ENCODE measurements at regions not wholly inside any gene's neighbourhood (a gene's known extent, or its start where the extent isn't known, plus 50 kb on each side); places are given as distances from the start of the nearest gene placed in this dataset.

DNA sequence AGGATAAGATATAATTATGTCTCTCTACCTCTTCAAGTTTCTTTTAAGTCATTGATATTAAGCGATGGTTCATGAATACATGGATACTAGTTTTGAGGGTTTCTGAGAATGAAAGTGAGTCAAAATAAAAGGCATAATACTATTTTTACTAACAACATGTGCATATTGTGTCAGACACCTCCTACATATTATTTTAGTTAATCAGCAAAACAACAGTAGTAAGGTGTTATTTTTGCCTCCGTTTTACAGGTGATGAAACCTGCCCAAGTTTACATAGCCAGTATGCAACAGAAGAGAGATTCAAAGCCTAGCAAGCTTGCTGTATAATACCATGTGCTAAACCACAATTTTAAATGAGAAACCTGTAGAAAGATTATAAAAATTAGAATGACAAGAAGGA lies 544.1 kb downstream of the EPHA5 start:
- DNase-seq (ENCODE audit: low read depth), result no peak

DNA sequence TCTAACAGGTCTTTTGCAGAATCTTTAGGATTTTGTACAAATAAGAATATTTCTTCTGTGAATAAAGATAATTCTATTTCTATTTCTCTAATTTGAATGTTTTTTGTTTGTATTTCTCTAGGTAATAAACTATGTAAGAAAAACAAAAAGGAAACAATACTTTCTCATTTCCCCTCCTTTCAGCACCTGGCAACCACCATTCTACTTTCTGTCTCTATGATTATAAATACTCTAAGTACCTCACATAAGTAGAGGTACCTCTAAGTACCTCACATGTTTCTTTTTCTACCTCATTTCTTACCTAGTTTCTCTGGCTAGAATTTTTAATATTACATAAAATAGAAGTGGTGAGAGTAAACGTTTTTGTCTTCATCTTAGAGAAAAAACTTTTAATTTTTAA lies 550.0 kb downstream of the EPHA5 start:
- DNase-seq (ENCODE audit: low read depth), result no peak

DNA sequence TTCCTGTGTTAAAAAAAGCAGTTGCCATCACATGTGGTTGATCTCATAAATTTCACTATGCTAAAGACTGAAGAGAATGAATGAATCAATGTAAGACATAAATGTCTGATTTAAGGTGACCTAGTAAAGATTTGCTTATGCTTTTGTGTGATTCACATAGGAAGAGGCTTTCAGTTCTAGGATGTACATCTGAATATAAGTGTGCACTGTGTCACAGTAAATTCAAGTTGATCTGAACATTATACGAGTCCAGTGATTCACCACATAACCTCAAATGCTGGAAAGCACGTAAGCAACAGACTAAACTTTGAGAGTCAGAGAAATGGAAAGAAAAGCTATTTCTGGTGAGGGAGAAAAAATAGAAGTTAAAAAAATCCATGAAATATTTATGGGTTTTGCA lies 567.9 kb downstream of the EPHA5 start:
- no peak for DNase-seq (ENCODE audit: low read depth)

DNA sequence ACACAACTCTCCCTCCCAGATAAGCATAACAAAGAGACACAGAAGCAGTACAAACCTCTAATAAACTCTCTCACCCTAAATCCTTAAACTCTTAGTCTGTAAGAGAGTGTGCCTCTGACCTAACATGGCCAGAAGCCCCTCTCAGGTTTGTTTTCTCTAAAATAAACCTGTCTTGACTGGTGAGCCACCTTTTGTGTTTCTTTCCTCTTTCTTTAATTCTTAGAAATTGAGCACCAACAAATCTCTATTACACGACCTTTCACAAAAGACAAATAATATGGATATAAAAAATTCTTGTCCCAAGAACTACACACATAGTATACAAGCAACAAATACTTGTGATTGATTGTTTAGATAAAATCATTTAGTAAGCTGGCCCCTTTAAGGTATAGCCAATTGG lies 573.7 kb downstream of the EPHA5 start:
- DNase-seq (ENCODE audit: low read depth), result no peak

DNA sequence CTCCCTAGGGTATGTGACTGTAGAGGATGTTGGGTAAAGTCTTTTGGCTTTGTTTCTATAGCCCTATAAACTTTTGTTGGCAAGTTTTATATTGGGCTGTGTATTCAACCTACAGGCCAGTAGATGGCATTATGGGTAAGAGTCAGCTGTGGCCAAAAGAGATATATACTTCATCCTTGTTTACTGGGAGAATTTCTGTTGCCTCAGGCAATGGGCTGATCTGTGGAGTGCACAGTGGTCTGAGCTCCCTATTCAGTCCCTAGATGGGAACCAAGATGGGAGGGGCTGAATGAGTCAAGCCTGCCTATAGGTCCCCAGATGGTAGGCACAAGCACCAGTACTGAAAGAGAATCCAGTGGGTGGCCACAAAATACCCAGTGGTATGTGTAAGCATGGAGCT lies 580.6 kb downstream of the EPHA5 start:
- DNase-seq (ENCODE audit: low read depth), result no peak

DNA sequence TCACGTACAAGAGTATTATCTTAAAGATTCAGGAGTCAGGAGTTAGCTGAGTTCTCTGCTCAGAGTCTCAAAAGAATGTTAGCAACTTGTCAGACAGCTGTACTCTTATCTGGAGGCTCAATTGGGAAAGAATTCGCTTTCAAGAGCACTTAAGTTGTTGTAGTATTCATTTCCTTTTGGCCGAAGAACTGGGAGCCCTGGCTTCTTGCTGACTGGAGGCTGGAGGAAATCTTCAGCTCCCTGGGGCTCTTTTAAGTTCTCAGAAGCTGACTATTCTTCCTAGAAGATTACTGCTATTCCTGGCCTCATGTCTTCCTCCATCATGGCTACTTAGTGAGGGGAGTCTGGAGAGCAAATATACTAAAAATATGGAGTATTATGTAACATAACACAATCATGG lies 587.2 kb downstream of the EPHA5 start:
- no peak for DNase-seq (ENCODE audit: low read depth)

DNA sequence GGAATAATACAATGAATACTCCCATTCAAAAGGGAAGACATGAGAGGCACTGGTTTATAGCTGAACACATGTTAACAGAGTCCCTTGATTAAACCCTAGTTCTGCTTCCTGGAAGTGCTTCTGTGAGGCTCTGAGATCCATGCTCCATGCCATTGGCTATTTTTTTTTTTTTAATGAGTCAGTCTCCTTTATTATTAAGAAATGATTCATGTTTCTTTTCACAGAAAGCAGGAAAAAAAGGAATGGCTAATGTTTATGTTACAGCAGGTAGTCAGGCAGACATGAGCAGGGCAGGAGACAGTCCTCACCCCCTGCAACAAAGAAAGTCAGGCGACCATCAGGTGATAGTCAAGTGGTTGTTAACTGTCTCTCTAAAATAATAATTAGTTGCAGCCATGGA lies 598.7 kb downstream of the EPHA5 start:
- DNase-seq (ENCODE audit: low read depth), result peak; percentile 7

DNA sequence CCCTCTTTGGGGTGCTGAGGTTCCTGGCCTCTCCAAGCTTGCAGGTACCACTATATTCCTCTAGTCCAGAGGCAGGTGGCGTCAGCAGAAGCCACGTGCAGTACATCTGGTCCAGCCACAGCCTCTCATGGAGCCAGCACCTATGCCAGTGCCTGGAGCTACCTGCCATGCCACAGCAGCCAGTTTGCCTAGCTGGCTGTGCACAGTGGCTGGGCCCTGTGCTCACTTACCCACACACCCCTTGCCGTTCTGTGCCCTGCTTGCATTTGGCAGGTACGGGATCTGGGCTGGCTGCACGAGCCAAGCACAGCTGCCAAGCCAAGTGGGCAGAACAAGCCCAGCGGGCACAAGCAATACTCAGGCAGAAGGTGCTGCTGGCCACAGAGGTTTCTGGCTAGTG lies 601.1 kb downstream of the EPHA5 start:
- DNase-seq (ENCODE audit: low read depth), result no peak

DNA sequence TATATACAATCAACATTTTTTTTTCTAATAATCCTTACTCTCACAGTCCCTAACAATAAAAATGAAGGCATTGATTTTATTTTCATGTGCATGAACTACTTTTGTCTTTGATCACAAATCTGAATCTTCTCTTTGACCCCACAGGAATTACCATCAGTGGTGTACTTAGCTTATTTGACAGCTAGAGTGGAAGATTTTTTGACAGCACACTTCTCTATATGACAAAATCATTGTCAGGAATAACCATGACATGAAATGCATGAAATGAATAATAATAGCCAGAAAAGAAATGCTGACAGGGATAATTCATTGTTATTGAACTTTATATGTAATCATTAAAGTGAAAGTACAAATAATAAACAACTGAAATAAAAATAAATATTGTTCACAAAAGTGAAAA lies 604.2 kb downstream of the EPHA5 start:
- no peak for DNase-seq (ENCODE audit: low read depth)

DNA sequence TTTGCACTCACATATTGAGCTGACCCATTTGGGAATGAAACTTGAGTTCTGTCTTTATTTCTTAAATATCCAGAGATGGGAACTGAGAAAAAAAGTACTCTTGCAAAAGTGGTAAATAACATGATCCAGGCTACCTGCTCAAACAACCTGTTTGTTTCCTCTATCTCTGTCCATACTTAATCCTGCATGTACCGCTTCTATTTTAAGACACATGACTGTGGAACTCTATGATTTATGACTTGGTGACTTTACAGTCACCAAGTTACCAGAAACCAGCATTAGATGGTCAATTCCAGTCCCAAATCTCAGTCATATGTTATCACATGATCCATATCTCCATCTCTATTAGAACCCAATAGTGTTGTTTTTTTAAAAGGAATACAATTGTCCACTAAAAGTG lies 606.7 kb downstream of the EPHA5 start:
- no peak for DNase-seq (ENCODE audit: low read depth)

DNA sequence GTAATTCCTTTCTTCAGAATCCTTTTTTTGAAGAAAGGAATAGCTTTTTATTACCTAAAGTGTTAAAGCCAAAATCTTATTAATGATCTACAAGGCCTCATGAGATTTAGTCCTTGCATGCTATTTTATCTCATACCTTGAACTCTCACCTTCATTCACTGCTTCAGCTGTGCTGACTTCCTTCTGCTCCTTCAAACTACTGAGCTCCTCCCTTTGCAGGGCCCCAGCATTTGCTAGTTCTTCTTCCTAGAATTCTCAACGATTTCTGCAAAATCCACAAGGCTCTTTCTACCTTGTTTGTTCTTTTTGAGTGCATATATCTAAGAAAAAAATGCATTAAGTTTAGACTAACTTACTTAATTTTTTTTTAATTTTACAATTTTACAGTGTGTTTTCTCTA lies 619.5 kb downstream of the EPHA5 start:
- DNase-seq (ENCODE audit: low read depth), result no peak

DNA sequence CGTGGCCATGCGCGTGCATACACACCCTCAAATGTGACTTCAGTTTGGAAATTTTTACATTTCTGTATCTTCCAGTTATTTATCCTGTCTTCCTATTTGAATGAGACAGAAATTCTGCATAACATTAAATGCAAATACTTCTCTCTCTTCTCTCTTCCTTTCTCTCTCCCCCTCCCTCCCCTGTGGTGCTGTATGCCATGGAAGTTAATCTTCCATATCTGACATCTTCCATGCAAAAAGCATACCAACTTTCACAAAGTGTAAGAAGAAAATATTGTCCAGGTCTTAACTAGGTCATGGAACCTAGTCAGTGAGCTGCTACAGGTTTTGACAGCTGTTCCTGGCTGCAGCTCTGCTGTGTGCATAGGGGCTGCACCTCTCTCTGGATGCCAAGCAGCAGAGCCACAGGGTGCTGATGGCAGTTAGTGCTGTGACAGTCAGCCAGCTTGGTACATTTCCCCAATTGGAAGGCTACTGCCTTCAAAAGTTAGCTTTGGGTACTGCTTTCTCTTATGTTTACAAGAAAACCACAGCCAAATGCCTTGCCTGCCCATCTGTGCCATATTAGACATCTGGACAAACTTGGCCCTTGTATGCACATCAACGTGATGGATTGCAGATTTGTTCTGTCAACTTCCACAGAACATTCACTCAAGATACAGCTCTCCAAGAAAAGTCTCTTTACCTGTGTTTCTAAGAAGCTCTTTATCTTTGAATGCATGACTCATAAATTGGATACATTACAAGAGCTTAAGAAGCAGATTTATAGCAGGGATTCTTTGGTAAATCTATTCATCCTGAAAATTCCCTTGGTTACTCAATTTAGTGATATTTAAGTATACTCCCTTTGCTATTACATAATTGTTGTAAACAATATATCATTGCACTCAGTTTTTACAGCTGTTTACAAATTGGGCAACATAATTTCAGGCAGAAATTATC lies 623.8 kb downstream of the EPHA5 start:
- peak; percentile 42 for DNase-seq (ENCODE audit: low read depth)

DNA sequence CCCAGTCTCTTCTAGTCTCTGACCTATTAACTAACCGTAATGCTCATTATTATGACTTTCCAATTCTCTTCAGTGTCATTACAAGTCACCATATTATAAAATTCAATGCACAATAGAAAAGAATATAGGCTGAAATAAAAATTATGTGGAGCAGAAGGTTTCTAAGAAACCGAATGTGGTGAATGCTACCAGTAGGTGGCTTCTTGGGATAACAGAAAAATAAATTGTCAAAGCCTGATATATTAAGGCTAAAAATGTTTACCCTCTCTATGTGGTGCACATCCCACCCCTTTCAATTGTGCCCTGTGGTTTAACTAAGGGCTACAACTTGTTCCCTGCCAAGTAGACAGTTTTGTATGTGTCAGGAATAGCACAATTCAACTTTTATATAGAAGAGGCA lies 624.6 kb upstream of the TECRL start:
- no peak for DNase-seq (ENCODE audit: low read depth)

DNA sequence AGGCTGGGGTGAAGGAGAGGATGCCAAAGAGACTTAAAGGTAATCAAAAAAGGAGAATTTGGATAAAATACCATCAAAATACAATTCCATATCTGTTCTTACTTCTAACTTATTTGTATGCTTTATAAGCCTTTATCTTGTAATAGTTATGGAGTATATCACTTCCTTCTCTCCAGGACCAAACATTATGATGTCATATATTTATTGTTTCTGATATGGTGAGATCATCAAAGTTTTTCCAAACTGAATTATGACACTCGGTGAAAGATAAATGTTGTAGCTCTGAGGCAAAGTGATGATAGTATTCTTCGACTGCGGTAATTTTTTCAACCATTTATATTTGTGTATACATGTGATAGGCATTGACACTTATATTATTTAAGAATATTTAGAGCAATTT lies 619.3 kb upstream of the TECRL start:
- DNase-seq (ENCODE audit: low read depth), result no peak

DNA sequence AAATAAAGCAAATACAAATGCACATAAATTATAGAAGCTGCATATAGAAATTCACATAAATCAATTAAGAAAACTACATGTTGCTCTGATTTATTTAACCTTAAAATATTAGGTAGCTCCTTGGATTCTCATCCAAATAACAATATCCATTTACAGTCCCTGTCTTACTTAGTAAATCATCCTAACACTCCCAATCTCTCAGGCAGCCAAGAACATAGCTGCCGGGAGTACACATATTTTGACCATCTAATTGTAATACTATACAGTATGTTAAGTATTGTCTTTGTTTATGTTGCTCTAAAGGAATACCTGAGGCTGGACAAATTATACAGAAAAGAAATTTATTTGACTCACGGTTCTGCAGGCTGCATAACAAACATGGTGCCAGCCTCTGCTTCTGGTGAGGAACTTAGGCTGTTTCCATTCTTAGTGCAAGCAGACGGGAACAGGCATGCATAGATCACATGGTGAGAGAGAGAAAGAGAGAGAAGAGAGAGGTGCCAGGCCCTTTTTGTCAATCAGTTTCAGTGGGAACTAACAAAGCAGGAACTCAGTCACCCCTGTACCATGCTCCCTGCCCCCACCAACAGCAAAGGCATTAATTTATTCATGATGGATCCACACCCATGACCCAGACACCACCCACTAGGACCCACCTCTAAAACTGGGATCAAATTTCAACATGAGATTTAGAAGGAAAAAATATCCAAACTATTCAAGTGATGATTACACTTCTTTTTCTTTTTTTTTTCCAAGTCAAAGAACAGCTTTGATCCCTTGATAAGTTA lies 614.8 kb upstream of the TECRL start:
- no peak for DNase-seq (ENCODE audit: low read depth)

DNA sequence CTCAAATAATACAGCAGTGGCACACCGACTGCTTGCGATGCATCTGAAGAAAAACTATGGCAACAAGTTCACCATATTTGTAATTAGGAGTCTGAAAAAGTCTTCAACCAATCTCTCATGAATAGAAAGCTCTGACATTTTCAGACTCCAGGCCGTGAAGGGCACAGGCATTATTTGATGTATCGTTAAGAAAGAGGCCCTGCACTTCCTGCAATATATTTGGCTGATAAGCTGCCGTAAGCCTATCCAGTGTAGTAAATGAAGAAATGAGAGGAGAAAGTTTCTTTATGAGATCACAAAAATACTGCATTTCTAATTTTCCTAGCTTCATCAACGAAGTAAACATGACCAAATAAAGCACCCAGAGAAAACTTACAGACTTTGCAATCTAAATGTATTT lies 613.8 kb upstream of the TECRL start:
- no peak for DNase-seq (ENCODE audit: low read depth)

DNA sequence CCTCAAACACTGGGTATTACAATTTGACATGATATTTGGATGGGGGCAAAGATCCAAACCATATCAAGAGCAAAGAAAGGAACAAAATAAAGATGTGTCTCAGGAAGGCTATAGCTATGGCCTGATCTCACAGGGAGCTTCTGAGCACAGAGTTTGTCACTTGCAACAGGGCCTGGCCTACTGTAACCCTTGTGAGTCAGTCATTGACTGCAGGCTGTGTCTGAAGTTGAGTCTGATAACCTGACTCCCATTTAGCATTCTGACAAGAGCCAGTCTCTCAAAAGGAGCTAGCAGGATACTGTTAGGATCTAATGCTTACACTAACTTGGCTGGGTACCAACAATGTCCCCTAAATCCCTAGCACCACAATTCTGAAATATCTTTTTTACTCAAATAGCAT lies 612.5 kb upstream of the TECRL start:
- no peak for DNase-seq (ENCODE audit: low read depth)

DNA sequence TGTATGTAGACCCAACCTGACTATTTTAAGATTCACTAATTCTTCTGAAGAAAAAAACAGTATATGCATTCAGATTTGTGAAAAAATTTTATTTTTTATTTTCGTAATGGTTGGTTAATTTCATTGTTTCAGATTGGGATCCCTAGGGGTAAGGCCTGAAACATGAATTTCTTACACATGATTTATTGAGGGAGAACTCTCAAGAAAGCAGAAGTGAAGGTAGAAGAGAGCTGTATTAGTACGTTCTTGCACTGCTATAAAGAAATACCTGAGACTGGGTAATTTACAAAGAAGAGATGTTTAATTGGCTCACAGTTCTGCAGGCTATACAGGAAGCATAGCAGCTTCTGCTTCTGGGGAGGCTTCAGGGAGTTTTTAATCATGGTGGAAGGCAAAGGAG lies 611.9 kb upstream of the TECRL start:
- no peak for DNase-seq (ENCODE audit: low read depth)

DNA sequence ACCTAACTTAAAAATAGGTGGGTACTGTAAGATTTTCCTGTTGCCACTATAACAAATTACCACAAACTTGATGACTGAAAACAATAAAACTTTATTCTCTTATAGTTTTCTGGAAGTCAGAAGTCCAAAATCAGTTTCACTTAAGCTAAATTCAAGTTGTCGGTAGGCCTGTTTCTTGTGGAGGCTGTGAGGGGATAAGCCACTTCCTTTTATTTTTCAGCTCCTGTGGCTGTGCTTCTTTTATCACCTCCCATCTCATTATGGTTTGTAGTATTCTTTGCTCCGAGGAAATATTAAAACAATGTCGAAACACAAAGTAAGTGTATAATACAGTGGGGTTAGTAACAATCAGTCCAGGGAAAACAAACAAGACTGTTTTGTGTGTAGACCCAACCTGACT lies 610.5 kb upstream of the TECRL start:
- no peak for DNase-seq (ENCODE audit: low read depth)

DNA sequence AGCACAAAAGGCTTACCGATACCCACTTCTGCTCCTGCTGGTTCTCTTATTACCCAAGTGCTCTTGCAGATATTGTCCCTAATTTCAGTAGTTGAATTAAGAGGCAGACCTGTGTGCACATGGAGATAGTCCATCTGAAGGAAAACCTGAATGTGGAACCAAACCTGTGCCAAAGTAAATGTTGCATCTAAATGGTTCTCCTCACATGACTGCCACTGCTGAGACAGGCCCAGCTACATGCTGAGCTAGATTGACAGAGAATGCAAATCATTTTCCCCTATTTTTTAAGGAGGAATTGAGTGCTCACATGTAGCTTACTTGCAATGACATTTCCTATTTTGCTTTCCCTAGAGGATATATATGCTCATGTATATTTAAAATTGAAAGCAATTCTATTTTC lies 609.1 kb upstream of the TECRL start:
- no peak for DNase-seq (ENCODE audit: low read depth)

DNA sequence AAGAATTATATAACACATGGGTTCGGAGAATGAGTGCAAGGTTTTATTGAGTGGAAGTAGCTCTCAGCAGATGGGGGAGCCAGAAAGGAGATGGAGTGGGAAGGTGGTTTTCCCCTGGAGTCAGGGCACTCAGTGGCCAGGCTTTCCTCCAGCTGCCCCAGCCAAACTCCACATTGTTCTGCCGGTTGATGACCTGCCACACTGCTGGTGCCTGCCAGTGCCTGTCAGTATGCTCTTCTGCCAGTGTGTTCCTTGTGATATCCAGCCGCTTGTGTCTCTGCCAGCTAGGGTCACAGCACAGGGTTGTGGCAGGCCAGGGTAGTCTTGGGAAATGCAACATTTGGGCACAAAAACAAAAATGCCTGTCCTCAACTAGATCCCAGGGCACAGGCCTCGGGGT lies 604.8 kb upstream of the TECRL start:
- DNase-seq (ENCODE audit: low read depth), result no peak

DNA sequence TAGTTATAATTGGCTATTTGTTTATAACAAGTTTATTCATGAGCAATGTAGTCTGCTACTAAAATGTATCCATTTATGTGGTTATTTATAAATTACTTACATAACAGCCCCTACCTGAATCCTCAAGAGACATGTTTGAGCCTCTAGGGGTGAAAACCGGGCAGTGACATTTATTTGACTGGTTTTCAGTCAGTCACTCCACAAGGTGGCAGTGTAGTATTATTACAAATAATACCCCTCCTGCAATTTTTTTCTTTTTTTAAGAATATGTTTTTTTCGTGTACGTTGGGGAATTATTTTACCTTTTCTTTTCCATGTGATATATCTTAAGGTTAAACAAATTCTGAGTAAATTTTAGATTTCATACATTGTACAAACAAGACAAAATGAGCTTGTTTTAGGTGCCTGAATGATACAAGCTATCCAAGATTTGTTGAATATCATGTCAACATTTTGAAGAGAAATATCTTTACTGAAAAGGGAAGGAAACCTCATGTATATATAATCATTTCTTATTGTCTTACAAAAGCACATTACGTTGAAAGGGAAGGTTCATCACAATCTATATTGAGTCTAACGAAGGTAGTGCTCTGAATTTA lies 598.7 kb upstream of the TECRL start:
- DNase-seq (ENCODE audit: low read depth), result peak; percentile 29

DNA sequence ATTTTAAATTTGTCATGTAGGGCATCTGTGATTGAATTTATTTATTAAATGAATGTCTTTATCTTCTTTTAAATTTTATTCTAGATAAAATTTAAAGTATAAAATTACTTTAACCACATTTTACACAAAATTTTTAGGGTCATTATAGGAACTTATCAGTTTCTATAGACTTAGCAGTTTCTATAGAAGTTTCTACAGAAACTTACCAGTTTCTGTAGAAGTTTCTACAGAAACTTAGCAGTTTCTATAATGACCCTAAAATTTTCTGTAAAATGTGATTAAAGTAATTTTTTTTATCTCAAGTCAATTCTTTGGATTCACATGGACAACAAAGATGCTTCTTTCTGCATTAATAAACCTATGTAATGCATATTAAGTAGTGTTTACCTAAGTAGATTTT lies 565.9 kb upstream of the TECRL start:
- no peak for DNase-seq (ENCODE audit: low read depth)
